ENCODE measurements at regions not wholly inside any gene's neighbourhood (a gene's known extent, or its start where the extent isn't known, plus 50 kb on each side); places are given as distances from the start of the nearest gene placed in this dataset.
A peak's percentile ranks its signal among the peaks of the same experiment; 100 is the strongest.
"Not testable (repeated sequence)": the region's sequence is repeated elsewhere in the genome, so short reads cannot be mapped to it uniquely, and the experiment has no call there.

DNA sequence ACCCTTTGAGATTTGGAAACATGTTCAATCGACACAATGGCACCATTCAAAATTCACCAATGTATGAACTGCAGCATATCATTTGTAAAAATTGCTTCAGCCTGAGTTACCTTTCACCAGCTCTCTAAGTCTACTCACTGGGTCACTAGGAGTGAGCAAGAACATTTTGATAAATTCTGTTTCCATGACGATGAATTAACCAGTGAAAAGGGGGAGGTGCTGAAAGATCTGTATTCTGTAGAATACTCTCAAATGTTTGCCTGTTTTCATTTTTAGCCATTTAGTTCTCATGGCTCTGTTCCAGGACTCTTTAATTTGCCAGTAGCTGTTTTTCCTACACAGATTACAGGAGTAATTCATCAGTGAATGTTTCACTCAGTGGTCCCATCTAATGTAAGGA lies 883.4 kb downstream of the DIAPH3 start:
- DNase-seq (ENCODE audit: low read depth in 1 of 2, low spot score in 1 of 2): no peak
- TF ChIP-seq JUND (IDR thresholded peaks at IDR 0.05; ENCODE audit: low read depth): no peak

GRCh38 chr13:59281453-59281852 lies 882.3 kb downstream of the DIAPH3 start:
- TF ChIP-seq JUND (IDR thresholded peaks at IDR 0.05; ENCODE audit: low read depth): no peak
- in situ Hi-C loops (cut with HindIII; ENCODE audit: low pct_unique_long_range_greater_than_20kb, low sequenced_read_pairs): no loop called here
- no peak for DNase-seq (ENCODE audit: low read depth in 1 of 2, low spot score in 1 of 2)

More for the DNA sequence above, 883.4 kb downstream of the DIAPH3 start:
- in situ Hi-C loops (cut with HindIII; ENCODE audit: low pct_unique_long_range_greater_than_20kb, low sequenced_read_pairs): no loop called here

GRCh38 chr13:59292240-59292639 lies 871.5 kb downstream of the DIAPH3 start:
- DNase-seq (ENCODE audit: low read depth in 1 of 2, low spot score in 1 of 2); in situ Hi-C loops (cut with HindIII; ENCODE audit: low pct_unique_long_range_greater_than_20kb, low sequenced_read_pairs): not testable (repeated sequence)

DNA sequence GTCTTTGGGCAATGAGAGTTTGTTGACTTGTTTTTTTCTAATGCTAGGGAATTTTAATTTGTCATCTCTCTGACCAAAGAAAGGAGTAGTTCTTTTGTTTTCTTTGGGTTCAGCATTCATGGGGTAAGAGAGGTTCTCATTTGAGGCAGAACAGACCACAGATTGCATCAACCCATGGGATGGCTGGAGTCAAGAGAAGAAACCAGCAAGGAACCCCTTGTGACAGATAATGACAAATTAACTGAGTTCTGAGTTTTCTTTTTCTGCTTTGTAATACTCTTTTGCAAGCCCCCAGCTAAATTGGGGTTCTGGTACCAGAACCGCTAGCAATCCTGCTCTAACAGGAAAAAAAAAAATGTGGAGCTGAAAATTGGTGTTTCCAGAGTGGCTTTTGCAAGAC lies 864.1 kb downstream of the DIAPH3 start:
- DNase-seq (ENCODE audit: low read depth in 1 of 2, low spot score in 1 of 2): no peak
- in situ Hi-C loops (cut with HindIII; ENCODE audit: low pct_unique_long_range_greater_than_20kb, low sequenced_read_pairs): no loop called here
- TF ChIP-seq JUND (IDR thresholded peaks at IDR 0.05; ENCODE audit: low read depth): no peak

GRCh38 chr13:59300355-59301173 lies 863.2 kb downstream of the DIAPH3 start:
- TF ChIP-seq JUND (IDR thresholded peaks at IDR 0.05; ENCODE audit: low read depth): no peak
- in situ Hi-C loops (cut with HindIII; ENCODE audit: low pct_unique_long_range_greater_than_20kb, low sequenced_read_pairs): no loop called here
- DNase-seq (ENCODE audit: low read depth in 1 of 2, low spot score in 1 of 2): no peak

DNA sequence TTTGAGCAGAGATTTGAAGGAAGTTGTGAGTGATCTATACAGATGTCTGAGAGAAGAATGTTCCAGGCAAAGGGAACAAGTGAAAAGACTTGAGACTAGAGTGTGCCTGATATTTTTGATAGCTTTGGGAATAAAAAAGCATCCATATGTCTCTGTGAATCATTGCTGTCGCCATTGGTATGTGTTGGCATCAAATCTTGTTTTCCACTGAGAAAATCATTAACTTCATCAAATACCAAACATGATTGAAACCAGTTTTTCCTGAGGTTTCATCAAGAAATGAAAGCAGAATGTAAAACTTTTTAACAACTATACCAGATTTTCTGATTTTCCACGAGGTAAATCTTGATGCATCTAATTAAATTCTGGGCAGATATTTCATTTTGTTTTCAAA lies 862.6 kb downstream of the DIAPH3 start:
- no peak for TF ChIP-seq JUND (IDR thresholded peaks at IDR 0.05; ENCODE audit: low read depth)
- in situ Hi-C loops (cut with HindIII; ENCODE audit: low pct_unique_long_range_greater_than_20kb, low sequenced_read_pairs): no loop called here
- DNase-seq (ENCODE audit: low read depth in 1 of 2, low spot score in 1 of 2): no peak

DNA sequence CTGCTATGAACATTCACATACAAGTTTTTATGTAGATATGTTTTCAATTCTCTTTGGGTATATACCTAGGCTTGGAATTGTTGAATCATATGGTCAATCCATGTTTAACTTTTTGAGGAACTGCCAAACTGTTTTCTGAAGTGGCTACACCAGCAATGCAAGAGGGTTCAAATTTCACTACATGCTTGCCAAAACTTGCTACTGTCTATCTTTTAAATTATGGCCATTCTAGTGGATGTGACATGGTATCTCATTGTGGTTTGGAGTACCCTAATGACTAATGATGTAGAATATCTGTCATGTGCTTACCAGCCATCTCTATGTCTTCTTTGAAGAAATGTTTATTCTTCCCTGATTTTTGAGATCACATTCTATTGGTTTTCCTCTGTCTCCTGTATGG lies 860.3 kb downstream of the DIAPH3 start:
- no peak for TF ChIP-seq JUND (IDR thresholded peaks at IDR 0.05; ENCODE audit: low read depth)
- in situ Hi-C loops (cut with HindIII; ENCODE audit: low pct_unique_long_range_greater_than_20kb, low sequenced_read_pairs): no loop called here

GRCh38 chr13:59304596-59304995 lies 859.1 kb downstream of the DIAPH3 start:
- in situ Hi-C loops (cut with HindIII; ENCODE audit: low pct_unique_long_range_greater_than_20kb, low sequenced_read_pairs): no loop called here
- no peak for TF ChIP-seq JUND (IDR thresholded peaks at IDR 0.05; ENCODE audit: low read depth)
- no peak for DNase-seq (ENCODE audit: low read depth in 1 of 2, low spot score in 1 of 2)

More for the DNA sequence above, 860.3 kb downstream of the DIAPH3 start:
- DNase-seq (ENCODE audit: low read depth in 1 of 2, low spot score in 1 of 2): no peak

- no peak for DNase-seq (ENCODE audit: low read depth in 1 of 2, low spot score in 1 of 2)
- in situ Hi-C loops (cut with HindIII; ENCODE audit: low pct_unique_long_range_greater_than_20kb, low sequenced_read_pairs): no loop called here
These were observed 857.8 kb downstream of the DIAPH3 start for GRCh38 chr13:59305896-59306295.

DNA sequence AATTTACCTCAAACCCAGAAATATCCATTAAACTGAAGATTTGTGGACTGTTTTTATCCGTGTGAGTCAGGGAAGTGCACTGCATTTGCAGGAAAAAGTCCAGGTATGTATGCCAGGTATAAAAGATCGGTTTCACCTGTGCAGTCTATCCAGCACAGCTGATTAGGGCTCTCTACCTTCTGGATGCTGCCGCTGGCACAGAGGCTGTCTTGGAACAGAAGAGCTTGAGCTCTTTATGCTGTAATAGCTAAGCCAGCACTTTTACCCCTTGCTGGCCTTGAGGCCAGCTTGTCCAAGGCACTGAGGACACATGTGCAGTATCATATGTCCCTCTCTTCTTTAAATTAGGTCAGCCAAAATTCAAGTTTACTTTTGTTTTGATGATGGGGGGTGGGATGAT lies 851.0 kb downstream of the DIAPH3 start:
- no peak for DNase-seq (ENCODE audit: low read depth in 1 of 2, low spot score in 1 of 2)
- TF ChIP-seq JUND (IDR thresholded peaks at IDR 0.05; ENCODE audit: low read depth): no peak
- in situ Hi-C loops (cut with HindIII; ENCODE audit: low pct_unique_long_range_greater_than_20kb, low sequenced_read_pairs): no loop called here

More at GRCh38 chr13:59305896-59306295, 857.8 kb downstream of the DIAPH3 start:
- no peak for TF ChIP-seq JUND (IDR thresholded peaks at IDR 0.05; ENCODE audit: low read depth)

- no peak for TF ChIP-seq JUND (IDR thresholded peaks at IDR 0.05; ENCODE audit: low read depth)
- peak; percentile 5 to 81 for DNase-seq (ENCODE audit: low read depth in 1 of 2, low spot score in 1 of 2)
- in situ Hi-C loops (cut with HindIII; ENCODE audit: low pct_unique_long_range_greater_than_20kb, low sequenced_read_pairs): no loop called here
These were observed 845.3 kb downstream of the DIAPH3 start for GRCh38 chr13:59318320-59318930.

- in situ Hi-C loops (cut with HindIII; ENCODE audit: low pct_unique_long_range_greater_than_20kb, low sequenced_read_pairs): no loop called here
- DNase-seq (ENCODE audit: low read depth in 1 of 2, low spot score in 1 of 2): no peak
- no peak for TF ChIP-seq JUND (IDR thresholded peaks at IDR 0.05; ENCODE audit: low read depth)
These were observed 844.5 kb downstream of the DIAPH3 start for GRCh38 chr13:59319276-59319675.

GRCh38 chr13:59320021-59320420 lies 843.7 kb downstream of the DIAPH3 start:
- no peak for TF ChIP-seq JUND (IDR thresholded peaks at IDR 0.05; ENCODE audit: low read depth)
- in situ Hi-C loops (cut with HindIII; ENCODE audit: low pct_unique_long_range_greater_than_20kb, low sequenced_read_pairs): no loop called here
- DNase-seq (ENCODE audit: low read depth in 1 of 2, low spot score in 1 of 2): no peak

GRCh38 chr13:59324401-59324800 lies 839.3 kb downstream of the DIAPH3 start:
- DNase-seq (ENCODE audit: low read depth in 1 of 2, low spot score in 1 of 2); in situ Hi-C loops (cut with HindIII; ENCODE audit: low pct_unique_long_range_greater_than_20kb, low sequenced_read_pairs): not testable (repeated sequence)

All from T47D (cell line).